Suprapubic skin (tissue), 4 donors: ENCODE measurements at regions not wholly inside any gene's neighbourhood (a gene's known extent, or its start where the extent isn't known, plus 50 kb on each side); places are given as distances from the start of the nearest gene placed in this dataset.
A peak's percentile ranks its signal among the peaks of the same experiment; 100 is the strongest.

Experiments
- DNase-seq, 2 donors: peaks; one replicate each; pipeline ENCODE4 v3.0.0-alpha.2; 2019; ENCODE audit warnings: low spot score in 2 of 2
- H3K27ac ChIP-seq: fragments of 200-600 bp; sonication (generic); one replicate; pipeline ENCODE4 v1.5.1; 2019
- H3K27me3 ChIP-seq: fragments of 200-600 bp; sonication (generic); one replicate; pipeline ENCODE4 v1.5.1; 2019
- H3K36me3 ChIP-seq: fragments of 200-600 bp; sonication (generic); one replicate; pipeline ENCODE4 v1.5.1; 2019
- H3K4me1 ChIP-seq: fragments of 200-600 bp; sonication (generic); one replicate; pipeline ENCODE4 v1.5.1; 2019
- H3K4me3 ChIP-seq: fragments of 200-600 bp; sonication (generic); one replicate; pipeline ENCODE4 v1.5.1; 2019; ENCODE audit warnings: mild to moderate bottlenecking
- H3K9me3 ChIP-seq: fragments of 200-600 bp; sonication (generic); one replicate; pipeline ENCODE4 v1.5.1; 2019
- EP300 ChIP-seq: sonication (generic); formaldehyde crosslinking; IDR thresholded peaks from one replicate; pipeline ENCODE4 v1.6.1; 2017; ENCODE audit warnings: antibody characterized with exemption
- POLR2A ChIP-seq, 2 donors: fragments of 450-650 bp; IDR thresholded peaks; one replicate each; pipeline ENCODE4 v1.6.1; 2017; ENCODE audit warnings: antibody characterized with exemption in 2 of 2, mild to moderate bottlenecking in 2 of 2, moderate library complexity in 2 of 2
- POLR2AphosphoS5 ChIP-seq, 3 donors: sonication (generic); formaldehyde crosslinking; IDR thresholded peaks; one replicate each; pipeline ENCODE4 v1.6.1; 2017; ENCODE audit warnings: antibody characterized with exemption in 3 of 3
- WGBS: methylation state at CpG from one replicate; pipeline ENCODE4 v1.1.5; 2018; 5-methylcytosine and 5-hydroxymethylcytosine counted together
- TF ChIP-seq, protein P1 (sequence below), 2 donors: fragments of 200-600 bp in 1 of 2; fragments of 450-650 bp in 1 of 2; sonication (generic) in 1 of 2; IDR thresholded peaks; one replicate each; pipeline ENCODE4 v1.5.1; 2016 to 2019; ENCODE audit warnings: antibody characterized with exemption in 2 of 2, mild to moderate bottlenecking in 1 of 2, moderate library complexity in 1 of 2

DNA sequence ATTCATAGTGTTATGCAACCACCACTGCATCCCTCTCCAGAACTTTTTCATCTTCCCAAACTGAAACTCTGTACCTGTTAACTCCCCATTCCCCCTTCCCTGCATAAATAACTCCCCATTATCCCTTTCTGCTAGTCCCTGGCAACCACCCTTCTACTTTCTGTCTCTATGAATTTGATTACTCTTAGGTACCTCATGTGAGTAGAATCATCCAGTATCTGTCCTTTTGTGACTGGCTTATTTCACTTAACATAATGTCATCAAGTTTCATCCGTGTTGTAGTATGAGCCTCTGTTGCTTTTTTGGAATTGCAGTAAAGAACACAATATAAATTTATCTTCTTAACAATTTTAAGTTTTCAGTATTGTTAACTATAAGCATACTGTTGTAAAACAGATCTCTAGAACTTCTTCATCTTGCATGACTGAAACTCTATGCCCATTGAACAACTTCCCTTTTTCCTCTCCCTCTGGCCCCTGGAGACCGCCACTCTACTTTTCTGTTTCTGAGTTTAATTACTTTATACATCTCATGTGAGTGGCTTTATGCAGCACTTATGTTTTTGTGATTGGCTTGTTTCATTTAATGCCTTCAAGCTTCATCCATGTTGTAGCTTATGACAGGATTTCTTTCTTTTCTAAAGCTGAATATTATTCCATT lies 87.3 kb upstream of the ABCC4 start:
- no peak for TF ChIP-seq POLR2AphosphoS5 (IDR thresholded peaks at IDR 0.05)
- no peak for TF ChIP-seq POLR2A (IDR thresholded peaks at IDR 0.05)
- no peak for TF ChIP-seq EP300
- TF ChIP-seq, protein P1, sequence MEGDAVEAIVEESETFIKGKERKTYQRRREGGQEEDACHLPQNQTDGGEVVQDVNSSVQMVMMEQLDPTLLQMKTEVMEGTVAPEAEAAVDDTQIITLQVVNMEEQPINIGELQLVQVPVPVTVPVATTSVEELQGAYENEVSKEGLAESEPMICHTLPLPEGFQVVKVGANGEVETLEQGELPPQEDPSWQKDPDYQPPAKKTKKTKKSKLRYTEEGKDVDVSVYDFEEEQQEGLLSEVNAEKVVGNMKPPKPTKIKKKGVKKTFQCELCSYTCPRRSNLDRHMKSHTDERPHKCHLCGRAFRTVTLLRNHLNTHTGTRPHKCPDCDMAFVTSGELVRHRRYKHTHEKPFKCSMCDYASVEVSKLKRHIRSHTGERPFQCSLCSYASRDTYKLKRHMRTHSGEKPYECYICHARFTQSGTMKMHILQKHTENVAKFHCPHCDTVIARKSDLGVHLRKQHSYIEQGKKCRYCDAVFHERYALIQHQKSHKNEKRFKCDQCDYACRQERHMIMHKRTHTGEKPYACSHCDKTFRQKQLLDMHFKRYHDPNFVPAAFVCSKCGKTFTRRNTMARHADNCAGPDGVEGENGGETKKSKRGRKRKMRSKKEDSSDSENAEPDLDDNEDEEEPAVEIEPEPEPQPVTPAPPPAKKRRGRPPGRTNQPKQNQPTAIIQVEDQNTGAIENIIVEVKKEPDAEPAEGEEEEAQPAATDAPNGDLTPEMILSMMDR (IDR thresholded peaks at IDR 0.05) = no peak
- no peak for DNase-seq
- Histone ChIP-seq H3K4me3 (no peak overlapping the region), H3K4me1 (peaks cover 5% of the 10 kb centered on the region), H3K36me3 (no peaks in the 10 kb centered on the region), H3K27me3 (no peaks in the 10 kb centered on the region), H3K9me3 (no peaks in the 10 kb centered on the region), H3K27ac (no peak overlapping the region)
- 64% methylated on average over 2 of the region's 2 CpGs for WGBS

DNA sequence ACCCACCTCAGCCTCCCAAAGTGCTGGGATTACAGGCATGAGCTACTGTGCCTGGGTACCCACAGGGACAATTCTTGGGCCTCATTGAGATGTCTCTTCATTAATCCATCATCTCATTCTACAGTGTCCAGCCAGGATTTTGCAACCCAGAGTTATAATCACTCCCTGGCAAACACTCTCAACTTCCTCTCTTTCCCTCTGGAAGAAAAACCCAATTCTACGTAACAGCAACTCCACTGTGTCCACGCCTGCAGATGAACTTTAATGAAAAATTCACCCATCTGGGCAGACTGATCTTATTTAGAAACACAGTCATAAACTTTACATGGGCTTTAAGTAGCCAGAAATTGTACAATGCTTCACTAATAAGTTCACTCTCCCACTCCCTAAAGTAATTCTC lies 90.1 kb upstream of the ABCC4 start:
- Histone ChIP-seq H3K27me3 (no peaks in the 10 kb centered on the region), H3K4me1 (peaks cover 3% of the 10 kb centered on the region), H3K27ac (no peak overlapping the region), H3K4me3 (no peak overlapping the region), H3K36me3 (no peaks in the 10 kb centered on the region), H3K9me3 (no peaks in the 10 kb centered on the region)
- 58% methylated on average over 2 of the region's 2 CpGs for WGBS
- TF ChIP-seq POLR2AphosphoS5 (IDR thresholded peaks at IDR 0.05) (no peak), EP300 (no peak), POLR2A (IDR thresholded peaks at IDR 0.05) (no peak)
- TF ChIP-seq, protein P1 (IDR thresholded peaks at IDR 0.05) = no peak
- no peak for DNase-seq

DNA sequence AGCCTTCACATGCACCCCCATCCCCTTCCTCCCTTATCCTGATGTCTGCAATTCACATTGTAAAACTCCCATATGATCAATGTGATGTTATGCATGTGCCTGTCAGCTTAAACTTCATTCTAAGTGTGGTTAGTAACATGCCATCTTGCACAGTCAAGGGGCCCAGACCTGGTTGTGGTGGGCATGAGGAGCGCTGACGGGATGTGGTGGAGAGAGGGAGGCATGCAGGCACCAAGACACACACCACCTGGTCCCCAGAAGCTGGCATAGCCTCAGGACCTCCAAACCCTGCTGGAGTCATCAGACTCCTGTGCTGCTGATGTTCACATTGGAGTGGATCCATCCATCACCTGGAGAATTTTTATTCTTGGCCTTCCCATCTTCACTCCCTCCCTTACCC lies 90.5 kb upstream of the ABCC4 start:
- no peak for TF ChIP-seq POLR2AphosphoS5 (IDR thresholded peaks at IDR 0.05)
- DNase-seq = no peak
- Histone ChIP-seq H3K36me3 (no peaks in the 10 kb centered on the region), H3K4me3 (no peak overlapping the region), H3K4me1 (peaks cover 3% of the 10 kb centered on the region), H3K9me3 (no peaks in the 10 kb centered on the region), H3K27ac (no peak overlapping the region), H3K27me3 (no peaks in the 10 kb centered on the region)
- WGBS = 88% methylated on average over 2 of the region's 2 CpGs

- Histone ChIP-seq H3K9me3 (no peaks in the 10 kb centered on the region), H3K4me3 (no peak overlapping the region), H3K4me1 (peaks cover 3% of the 10 kb centered on the region), H3K27ac (no peak overlapping the region), H3K27me3 (no peaks in the 10 kb centered on the region), H3K36me3 (no peaks in the 10 kb centered on the region)
- DNase-seq = no peak
- no peak for TF ChIP-seq POLR2AphosphoS5 (IDR thresholded peaks at IDR 0.05)
- TF ChIP-seq, protein P1 (IDR thresholded peaks at IDR 0.05) = no peak
- no peak for TF ChIP-seq POLR2A (IDR thresholded peaks at IDR 0.05)
- no peak for TF ChIP-seq EP300
- WGBS = 95% methylated on average over 3 of the region's 3 CpGs
Observed at GRCh38 chr13:95392597-95392996, 91.3 kb upstream of the ABCC4 start.

- H3K36me3 ChIP-seq = no peaks in the 10 kb centered on the region
- H3K27ac ChIP-seq = no peak overlapping the region
- DNase-seq = no peak
- H3K4me1 ChIP-seq = peaks cover 11% of the 10 kb centered on the region
- peak overlapping the region; percentile 38 for H3K4me3 ChIP-seq
- H3K27me3 ChIP-seq = no peaks in the 10 kb centered on the region
- 38% methylated on average over 16 of the region's 17 CpGs for WGBS
- no peaks in the 10 kb centered on the region for H3K9me3 ChIP-seq
- TF ChIP-seq POLR2AphosphoS5 (IDR thresholded peaks at IDR 0.05) (no peak), EP300 (no peak), POLR2A (IDR thresholded peaks at IDR 0.05) (no peak)
- TF ChIP-seq, protein P1 (IDR thresholded peaks at IDR 0.05) = no peak
Observed at GRCh38 chr13:95403349-95404140, 102.3 kb upstream of the ABCC4 start.
